CD4-positive, alpha-beta T cell (primary cell): ENCODE measurements at regions not wholly inside any gene's neighbourhood (a gene's known extent, or its start where the extent isn't known, plus 50 kb on each side); places are given as distances from the start of the nearest gene placed in this dataset.

ENCODE experiments used
- ATAC-seq: fragments of 200-7000 bp; cut with Tn5 transposase; one replicate; pipeline ENCODE4 v1.10.0; 2022; ENCODE audit warnings: mild to moderate bottlenecking; ENCODE audit not compliant: poor library complexity
- CTCF ChIA-PET: fragments of 350-600 bp; sonication (Branson Sonifier 250); formaldehyde crosslinking; loops from one replicate; lab custom pipeline; 2021; ENCODE audit warnings: antibody characterized with exemption, inconsistent platforms; lab: Charles Lee
- POLR2A ChIA-PET: fragments of 350-600 bp; sonication (Branson Sonifier 250); formaldehyde crosslinking; loops from one replicate; lab custom pipeline; 2021; ENCODE audit warnings: antibody characterized with exemption, inconsistent platforms; lab: Charles Lee
- DNase-seq, 14 experiments: peaks; one replicate each; pipeline ENCODE4 v3.0.0-alpha.2; 2013 to 2020; ENCODE audit warnings: mixed read lengths in 2 of 14
- H3K27ac ChIP-seq, 2 donors: one replicate each; pipeline versions ENCODE4 v1.5.1 to v1.7.0; 2013; ENCODE audit warnings: low read length in 2 of 2, low read depth in 1 of 2, mild to moderate bottlenecking in 1 of 2
- H3K27me3 ChIP-seq, 2 experiments: 1 replicate in 1 of 2; 2 replicates in 1 of 2; pipeline versions ENCODE4 v1.6.1 to v1.7.0; 2013; ENCODE audit warnings: low read length in 2 of 2, control low read depth in 1 of 2, mild to moderate bottlenecking in 1 of 2, moderate library complexity in 1 of 2; ENCODE audit not compliant: insufficient read depth in 2 of 2, control insufficient read depth in 1 of 2
- H3K36me3 ChIP-seq: one replicate; pipeline ENCODE4 v1.6.1; 2013; ENCODE audit warnings: low read length, control low read depth; ENCODE audit not compliant: insufficient read depth
- H3K4me1 ChIP-seq: one replicate; pipeline ENCODE4 v1.6.1; 2013; ENCODE audit warnings: low read length, control low read depth; ENCODE audit not compliant: insufficient read depth
- H3K4me3 ChIP-seq: one replicate; pipeline ENCODE4 v1.5.1; 2013; ENCODE audit warnings: mild to moderate bottlenecking, low read length, moderate library complexity
- H3K9me3 ChIP-seq, 2 experiments: 1 replicate in 1 of 2; 2 replicates in 1 of 2; pipeline versions ENCODE4 v1.6.1 to v1.7.0; 2013; ENCODE audit warnings: low read length in 2 of 2, mild to moderate bottlenecking in 2 of 2, control low read depth in 1 of 2, moderate library complexity in 1 of 2; ENCODE audit not compliant: control insufficient read depth in 1 of 2, insufficient read depth in 1 of 2
- H3K27ac Mint-ChIP-seq: one replicate; pipeline ENCODE4 v1.8.0; 2020; ENCODE audit warnings: mixed read lengths
- H3K27me3 Mint-ChIP-seq: one replicate; pipeline ENCODE4 v1.8.0; 2021; ENCODE audit warnings: mixed read lengths
- H3K36me3 Mint-ChIP-seq: one replicate; pipeline ENCODE4 v1.8.0; 2021; ENCODE audit warnings: low read depth, mixed read lengths
- H3K4me1 Mint-ChIP-seq: one replicate; pipeline ENCODE4 v1.8.0; 2021; ENCODE audit warnings: low read depth, mixed read lengths
- H3K4me3 Mint-ChIP-seq: one replicate; pipeline ENCODE4 v1.8.0; 2020; ENCODE audit warnings: mild to moderate bottlenecking, mixed read lengths
- H3K9me3 Mint-ChIP-seq: one replicate; pipeline ENCODE4 v1.8.0; 2020; ENCODE audit warnings: mixed read lengths
- CTCF ChIP-seq: fragments of 200-600 bp; IDR thresholded peaks from one replicate; pipeline ENCODE4 v1.8.0; 2022; ENCODE audit warnings: antibody characterized with exemption, mild to moderate bottlenecking
- intact Hi-C, 2 experiments: fragments of 100-400 bp; cut with DNase I in 1 of 2; cut with micrococcal nuclease in 1 of 2; formaldehyde crosslinking; loops; one replicate each; pipeline versions ENCODE4 v1.15.1 to v1.9.0; 2023 to 2025; cut with DNase I, micrococcal nuclease

- H3K4me1 ChIP-seq, result no peaks in the 10 kb centered on the region
- intact Hi-C loops, result no loop called here
- H3K9me3 ChIP-seq, result peaks cover 0 to 8% of the 10 kb centered on the region in 2 experiments
- POLR2A ChIA-PET, result no interaction called here
- CTCF ChIA-PET, result no interaction called here
- ATAC-seq, result no peak
- DNase-seq, result no peak
- Mint-ChIP-seq H3K9me3 (no peaks in the 10 kb centered on the region), H3K4me1 (no peaks in the 10 kb centered on the region), H3K27ac (no peak overlapping the region), H3K27me3 (peaks cover 17% of the 10 kb centered on the region), H3K4me3 (no peak overlapping the region), H3K36me3 (no peaks in the 10 kb centered on the region)
- no peak overlapping the region for H3K27ac ChIP-seq
- H3K36me3 ChIP-seq, result no peaks in the 10 kb centered on the region
- peaks cover 0 to 2% of the 10 kb centered on the region in 2 experiments for H3K27me3 ChIP-seq
- no peak for TF ChIP-seq CTCF
- H3K4me3 ChIP-seq, result no peak overlapping the region
These were observed 87.0 kb downstream of the DPPA2 start for GRCh38 chr3:109229174-109229847.

GRCh38 chr3:109234300-109234699 is 82.0 kb downstream of the DPPA2 start:
- intact Hi-C loops, result no loop called here
- Mint-ChIP-seq H3K9me3 (peaks cover 9% of the 10 kb centered on the region), H3K36me3 (no peaks in the 10 kb centered on the region), H3K4me1 (no peaks in the 10 kb centered on the region), H3K4me3 (no peak overlapping the region), H3K27ac (no peak overlapping the region), H3K27me3 (peaks cover 10% of the 10 kb centered on the region)
- CTCF ChIA-PET, result no interaction called here
- H3K9me3 ChIP-seq, result peaks cover 0 to 14% of the 10 kb centered on the region in 2 experiments
- no peak for TF ChIP-seq CTCF
- H3K27ac ChIP-seq, result no peak overlapping the region
- DNase-seq (no peak), ATAC-seq (no peak)
- no peaks in the 10 kb centered on the region for H3K4me1 ChIP-seq
- no peak overlapping the region for H3K4me3 ChIP-seq
- peaks cover 0 to 3% of the 10 kb centered on the region in 2 experiments for H3K27me3 ChIP-seq
- H3K36me3 ChIP-seq, result no peaks in the 10 kb centered on the region
- POLR2A ChIA-PET, result no interaction called here

GRCh38 chr3:109241459-109242186 is 74.7 kb downstream of the DPPA2 start:
- no peak overlapping the region for H3K27ac Mint-ChIP-seq
- H3K4me1 Mint-ChIP-seq, result no peaks in the 10 kb centered on the region
- no peak overlapping the region for H3K4me3 Mint-ChIP-seq
- H3K27me3 Mint-ChIP-seq, result no peaks in the 10 kb centered on the region
- no peaks in the 10 kb centered on the region for H3K9me3 ChIP-seq
- no peak overlapping the region for H3K4me3 ChIP-seq
- ChIA-PET CTCF (no interaction called here), POLR2A (no interaction called here)
- DNase-seq (no peak), ATAC-seq (no peak)
- H3K4me1 ChIP-seq, result no peaks in the 10 kb centered on the region
- no peaks in the 10 kb centered on the region for H3K27me3 ChIP-seq
- no peak overlapping the region for H3K27ac ChIP-seq
- peaks cover 4% of the 10 kb centered on the region for H3K9me3 Mint-ChIP-seq
- no peaks in the 10 kb centered on the region for H3K36me3 Mint-ChIP-seq
- no peaks in the 10 kb centered on the region for H3K36me3 ChIP-seq
- intact Hi-C loops, result no loop called here
- TF ChIP-seq CTCF, result no peak
